Caco-2 (cell line): ENCODE measurements at regions not wholly inside any gene's neighbourhood (a gene's known extent, or its start where the extent isn't known, plus 50 kb on each side); places are given as distances from the start of the nearest gene placed in this dataset.

Experiments used
- BruUV-seq: library from RNA; stranded (reverse); fragments of 400-500 nt; replicated peaks from 2 replicates; lab custom pipeline; 2021; lab: Mats Ljungman, UMichigan
- CTCF ChIA-PET: fragments of 300-600 bp; sonication (Branson Sonifier 250); formaldehyde crosslinking; loops from one replicate; lab custom pipeline; 2022; ENCODE audit warnings: antibody characterized with exemption; lab: Charles Lee
- POLR2A ChIA-PET: fragments of 300-600 bp; sonication (Branson Sonifier 250); formaldehyde crosslinking; loops from one replicate; lab custom pipeline; 2022; ENCODE audit warnings: antibody characterized with exemption; lab: Charles Lee
- DNase-seq, 2 experiments: peaks; one replicate each; pipeline versions ENCODE4 v3.0.0 to v3.0.0-alpha.2; 2020 to 2022
- H3K27me3 ChIP-seq: replicated peaks from 2 replicates; pipeline ENCODE4 v1.6.0; 2011; ENCODE audit warnings: low read length; ENCODE audit not compliant: control insufficient read depth, insufficient read depth
- H3K36me3 ChIP-seq: 2 replicates; pipeline ENCODE4 v1.5.1; 2011; ENCODE audit warnings: low read length; ENCODE audit not compliant: control insufficient read depth, insufficient read depth
- H3K4me1 ChIP-seq: fragments of 250-450 bp; sonication (Bioruptor Pico); 2 replicates; pipeline ENCODE4 v1.5.1; 2020; ENCODE audit warnings: mild to moderate bottlenecking
- H3K4me3 ChIP-seq: 2 replicates; pipeline ENCODE4 v1.5.1; 2011; ENCODE audit warnings: low read depth, mild to moderate bottlenecking, control low read depth, low read length
- H3K9me3 ChIP-seq: fragments of 250-450 bp; sonication (Bioruptor Pico); 2 replicates; pipeline ENCODE4 v1.5.1; 2020; ENCODE audit warnings: mild to moderate bottlenecking, moderate library complexity
- H3K27ac Mint-ChIP-seq: one replicate; pipeline ENCODE4 v1.8.0; 2022; ENCODE audit warnings: mixed read lengths; ENCODE audit not compliant: unreplicated experiment
- H3K27me3 Mint-ChIP-seq: one replicate; pipeline ENCODE4 v1.8.0; 2022; ENCODE audit warnings: mixed read lengths; ENCODE audit not compliant: insufficient read depth, unreplicated experiment
- H3K36me3 Mint-ChIP-seq: one replicate; pipeline ENCODE4 v1.8.0; 2022; ENCODE audit warnings: mild to moderate bottlenecking, mixed read lengths; ENCODE audit not compliant: insufficient read depth, unreplicated experiment
- H3K4me1 Mint-ChIP-seq: one replicate; pipeline ENCODE4 v1.8.0; 2022; ENCODE audit warnings: low read depth, mixed read lengths; ENCODE audit not compliant: unreplicated experiment
- H3K4me3 Mint-ChIP-seq: one replicate; pipeline ENCODE4 v1.8.0; 2022; ENCODE audit warnings: mild to moderate bottlenecking, moderate library complexity, mixed read lengths; ENCODE audit not compliant: unreplicated experiment
- H3K9me3 Mint-ChIP-seq: one replicate; pipeline ENCODE4 v1.8.0; 2022; ENCODE audit warnings: mixed read lengths; ENCODE audit not compliant: unreplicated experiment
- intact Hi-C: fragments of 100-400 bp; cut with micrococcal nuclease; formaldehyde crosslinking; loops from one replicate; pipeline ENCODE4 v1.10.0; 2022; ENCODE audit not compliant: unreplicated experiment
- TF ChIP-seq, protein P1 (sequence below), 2 experiments: fragments of 200-600 bp in 1 of 2; IDR thresholded peaks; 1 replicate in 1 of 2; 2 replicates in 1 of 2; pipeline versions ENCODE4 v1.5.1 to v1.8.0; 2011 to 2022; ENCODE audit warnings: antibody characterized with exemption in 1 of 2, control low read depth in 1 of 2, inconsistent platforms in 1 of 2, low read depth in 1 of 2, low read length in 1 of 2, mild to moderate bottlenecking in 1 of 2, moderate library complexity in 1 of 2; ENCODE audit not compliant: insufficient read depth in 1 of 2, severe bottlenecking in 1 of 2, unreplicated experiment in 1 of 2

DNA sequence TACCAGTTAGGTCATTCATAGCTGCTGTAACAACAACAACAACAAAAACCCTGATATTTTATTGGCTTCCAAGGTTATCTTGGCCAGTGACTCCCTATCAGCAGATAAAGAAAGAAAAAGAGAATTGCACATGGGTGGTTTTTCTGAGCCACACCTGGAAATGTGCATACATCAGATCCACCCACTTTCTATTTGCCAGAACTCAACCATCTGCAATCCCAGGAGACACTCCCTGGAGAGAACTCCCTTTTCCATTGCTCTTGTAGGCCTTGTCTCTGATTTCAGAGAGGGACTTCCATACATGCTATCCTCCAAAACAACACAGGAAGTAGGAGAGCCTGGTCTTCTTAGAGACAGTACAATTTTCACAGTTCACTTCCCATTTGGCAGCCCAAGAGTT, 74.9 kb upstream of the ZC3H11B start:
- CTCF ChIA-PET: no interaction called here
- H3K4me3 ChIP-seq: no peak overlapping the region
- Mint-ChIP-seq H3K27ac (no peak overlapping the region), H3K4me3 (no peak overlapping the region), H3K9me3 (no peaks in the 10 kb centered on the region), H3K27me3 (peaks cover 6% of the 10 kb centered on the region), H3K4me1 (no peaks in the 10 kb centered on the region), H3K36me3 (no peaks in the 10 kb centered on the region)
- no peaks in the 10 kb centered on the region for H3K27me3 ChIP-seq
- intact Hi-C loops: no loop called here
- DNase-seq: no peak
- TF ChIP-seq, protein P1, sequence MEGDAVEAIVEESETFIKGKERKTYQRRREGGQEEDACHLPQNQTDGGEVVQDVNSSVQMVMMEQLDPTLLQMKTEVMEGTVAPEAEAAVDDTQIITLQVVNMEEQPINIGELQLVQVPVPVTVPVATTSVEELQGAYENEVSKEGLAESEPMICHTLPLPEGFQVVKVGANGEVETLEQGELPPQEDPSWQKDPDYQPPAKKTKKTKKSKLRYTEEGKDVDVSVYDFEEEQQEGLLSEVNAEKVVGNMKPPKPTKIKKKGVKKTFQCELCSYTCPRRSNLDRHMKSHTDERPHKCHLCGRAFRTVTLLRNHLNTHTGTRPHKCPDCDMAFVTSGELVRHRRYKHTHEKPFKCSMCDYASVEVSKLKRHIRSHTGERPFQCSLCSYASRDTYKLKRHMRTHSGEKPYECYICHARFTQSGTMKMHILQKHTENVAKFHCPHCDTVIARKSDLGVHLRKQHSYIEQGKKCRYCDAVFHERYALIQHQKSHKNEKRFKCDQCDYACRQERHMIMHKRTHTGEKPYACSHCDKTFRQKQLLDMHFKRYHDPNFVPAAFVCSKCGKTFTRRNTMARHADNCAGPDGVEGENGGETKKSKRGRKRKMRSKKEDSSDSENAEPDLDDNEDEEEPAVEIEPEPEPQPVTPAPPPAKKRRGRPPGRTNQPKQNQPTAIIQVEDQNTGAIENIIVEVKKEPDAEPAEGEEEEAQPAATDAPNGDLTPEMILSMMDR (IDR thresholded peaks at IDR 0.05; ENCODE audit: insufficient read depth in 1 of 2, low read depth in 1 of 2, low read length in 1 of 2, severe bottlenecking in 1 of 2, unreplicated experiment in 1 of 2): no peak
- H3K36me3 ChIP-seq: no peaks in the 10 kb centered on the region
- H3K9me3 ChIP-seq: no peaks in the 10 kb centered on the region
- no TSS peak for BruUV-seq
- no peaks in the 10 kb centered on the region for H3K4me1 ChIP-seq
- POLR2A ChIA-PET: no interaction called here

DNA sequence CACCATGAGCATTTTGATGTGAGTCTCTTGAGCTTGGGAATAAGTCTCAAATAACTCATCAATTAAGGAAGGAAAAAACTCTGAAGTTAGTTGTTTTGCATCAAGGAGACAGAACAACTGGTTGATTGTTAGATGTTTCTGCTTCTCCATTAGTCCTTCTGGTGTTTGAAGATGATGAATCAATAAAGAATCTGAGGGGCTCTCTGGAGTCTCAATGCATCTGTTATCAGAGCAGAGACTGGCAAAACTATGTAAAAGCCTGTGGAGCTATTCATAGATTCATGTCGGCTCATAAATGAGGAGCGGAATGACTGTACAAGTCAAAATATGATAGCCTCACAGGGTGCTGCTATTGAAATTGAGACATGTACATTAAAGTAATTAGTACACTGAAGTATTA, 73.3 kb upstream of the ZC3H11B start:
- no peaks in the 10 kb centered on the region for H3K36me3 ChIP-seq
- H3K9me3 ChIP-seq: no peaks in the 10 kb centered on the region
- TF ChIP-seq, protein P1 (IDR thresholded peaks at IDR 0.05; ENCODE audit: insufficient read depth in 1 of 2, low read depth in 1 of 2, low read length in 1 of 2, severe bottlenecking in 1 of 2, unreplicated experiment in 1 of 2): no peak
- H3K4me3 ChIP-seq: no peak overlapping the region
- Mint-ChIP-seq H3K4me1 (no peaks in the 10 kb centered on the region), H3K9me3 (no peaks in the 10 kb centered on the region), H3K27ac (no peak overlapping the region), H3K27me3 (peaks cover 6% of the 10 kb centered on the region), H3K4me3 (no peak overlapping the region), H3K36me3 (no peaks in the 10 kb centered on the region)
- no TSS peak for BruUV-seq
- H3K27me3 ChIP-seq: no peaks in the 10 kb centered on the region
- no peak for DNase-seq
- CTCF ChIA-PET: no interaction called here
- intact Hi-C loops: no loop called here
- POLR2A ChIA-PET: no interaction called here
- no peaks in the 10 kb centered on the region for H3K4me1 ChIP-seq

DNA sequence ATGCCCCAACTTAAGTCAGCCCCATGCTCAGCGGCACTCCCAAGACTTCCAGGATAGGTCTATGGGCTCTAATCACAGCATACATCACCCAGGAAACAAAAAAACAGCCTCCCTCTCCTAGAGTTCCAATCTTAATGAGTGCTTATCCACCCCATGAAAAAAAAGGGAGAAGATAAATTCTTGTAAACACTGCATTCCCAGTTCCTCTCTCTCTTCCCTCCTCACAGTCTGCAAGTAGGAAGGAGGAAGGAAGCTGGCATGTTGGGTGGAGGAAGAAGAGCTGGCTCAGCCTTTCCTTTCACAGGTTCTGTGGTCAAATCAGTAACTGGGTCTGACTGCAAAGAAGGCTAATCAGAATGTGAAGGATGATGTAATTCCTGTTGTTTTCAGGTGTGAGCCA, 69.9 kb upstream of the ZC3H11B start:
- CTCF ChIA-PET: no interaction called here

More for the DNA sequence above, 69.9 kb upstream of the ZC3H11B start:
- no peaks in the 10 kb centered on the region for H3K9me3 Mint-ChIP-seq
- H3K4me3 Mint-ChIP-seq: no peak overlapping the region
- POLR2A ChIA-PET: no interaction called here
- DNase-seq: no peak
- Histone ChIP-seq H3K9me3 (no peaks in the 10 kb centered on the region), H3K4me3 (no peak overlapping the region), H3K27me3 (no peaks in the 10 kb centered on the region), H3K36me3 (no peaks in the 10 kb centered on the region), H3K4me1 (no peaks in the 10 kb centered on the region)
- intact Hi-C loops: no loop called here
- no peak overlapping the region for H3K27ac Mint-ChIP-seq
- no TSS peak for BruUV-seq
- TF ChIP-seq, protein P1 (IDR thresholded peaks at IDR 0.05; ENCODE audit: insufficient read depth in 1 of 2, low read depth in 1 of 2, low read length in 1 of 2, severe bottlenecking in 1 of 2, unreplicated experiment in 1 of 2): no peak
- H3K4me1 Mint-ChIP-seq: no peaks in the 10 kb centered on the region
- peaks cover 6% of the 10 kb centered on the region for H3K27me3 Mint-ChIP-seq
- H3K36me3 Mint-ChIP-seq: no peaks in the 10 kb centered on the region
